ENCODE measurements at regions not wholly inside any gene's neighbourhood (a gene's known extent, or its start where the extent isn't known, plus 50 kb on each side); places are given as distances from the start of the nearest gene placed in this dataset.

DNA sequence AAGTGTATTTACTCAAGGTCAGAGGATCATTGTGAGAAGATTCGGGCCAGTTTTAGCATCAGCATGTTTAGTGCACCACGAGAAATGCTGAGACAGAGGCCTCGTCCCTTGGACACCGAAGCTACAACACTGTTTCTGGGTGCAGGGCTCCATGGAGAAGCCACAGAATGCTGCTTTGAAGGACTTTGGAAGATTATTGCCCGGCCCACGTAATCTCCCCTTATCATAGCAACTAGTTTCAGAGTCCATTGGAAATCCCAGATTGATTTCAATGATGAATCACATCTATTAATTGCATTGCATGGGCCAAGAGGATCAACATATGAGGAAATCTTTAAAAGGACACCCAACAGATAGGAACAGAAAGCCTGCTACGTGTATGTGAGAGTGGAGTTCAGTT, 156.0 kb downstream of the MAF start:
- ATAC-seq (no peak), DNase-seq (no peak)
- no peak overlapping the region for H3K4me3 Mint-ChIP-seq
- H3K27me3 Mint-ChIP-seq: peaks cover 10% of the 10 kb centered on the region
- H3K4me1 Mint-ChIP-seq: no peaks in the 10 kb centered on the region
- H3K27ac Mint-ChIP-seq: no peak overlapping the region
- H3K36me3 Mint-ChIP-seq (ENCODE audit: low read depth): no peaks in the 10 kb centered on the region
- no peaks in the 10 kb centered on the region for H3K9me3 Mint-ChIP-seq

DNA sequence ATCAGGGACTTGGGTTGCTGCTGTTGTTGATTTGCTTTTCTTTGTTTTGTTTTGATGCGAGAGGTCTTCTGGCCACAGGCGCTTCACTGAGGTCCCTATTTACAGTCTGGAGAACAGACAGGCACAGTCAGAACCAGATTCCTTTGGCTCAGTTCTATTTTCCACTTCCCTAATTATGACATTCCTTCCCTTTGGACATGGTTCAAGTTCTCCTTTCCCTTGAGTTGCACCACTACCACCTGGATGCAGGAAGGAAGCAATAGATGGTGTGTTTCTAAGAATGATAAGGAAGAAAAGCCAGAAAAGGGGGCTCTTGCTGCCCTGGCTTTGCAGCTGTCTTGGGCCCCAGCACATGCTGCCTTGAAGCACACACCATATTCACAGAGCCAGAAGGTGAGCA, 160.6 kb downstream of the MAF start:
- no peak for ATAC-seq
- peaks cover 9% of the 10 kb centered on the region for H3K27me3 Mint-ChIP-seq
- no peaks in the 10 kb centered on the region for H3K36me3 Mint-ChIP-seq (ENCODE audit: low read depth)
- no peak overlapping the region for H3K27ac Mint-ChIP-seq
- no peaks in the 10 kb centered on the region for H3K4me1 Mint-ChIP-seq
- no peak for DNase-seq
- H3K4me3 Mint-ChIP-seq: no peak overlapping the region
- no peaks in the 10 kb centered on the region for H3K9me3 Mint-ChIP-seq

DNA sequence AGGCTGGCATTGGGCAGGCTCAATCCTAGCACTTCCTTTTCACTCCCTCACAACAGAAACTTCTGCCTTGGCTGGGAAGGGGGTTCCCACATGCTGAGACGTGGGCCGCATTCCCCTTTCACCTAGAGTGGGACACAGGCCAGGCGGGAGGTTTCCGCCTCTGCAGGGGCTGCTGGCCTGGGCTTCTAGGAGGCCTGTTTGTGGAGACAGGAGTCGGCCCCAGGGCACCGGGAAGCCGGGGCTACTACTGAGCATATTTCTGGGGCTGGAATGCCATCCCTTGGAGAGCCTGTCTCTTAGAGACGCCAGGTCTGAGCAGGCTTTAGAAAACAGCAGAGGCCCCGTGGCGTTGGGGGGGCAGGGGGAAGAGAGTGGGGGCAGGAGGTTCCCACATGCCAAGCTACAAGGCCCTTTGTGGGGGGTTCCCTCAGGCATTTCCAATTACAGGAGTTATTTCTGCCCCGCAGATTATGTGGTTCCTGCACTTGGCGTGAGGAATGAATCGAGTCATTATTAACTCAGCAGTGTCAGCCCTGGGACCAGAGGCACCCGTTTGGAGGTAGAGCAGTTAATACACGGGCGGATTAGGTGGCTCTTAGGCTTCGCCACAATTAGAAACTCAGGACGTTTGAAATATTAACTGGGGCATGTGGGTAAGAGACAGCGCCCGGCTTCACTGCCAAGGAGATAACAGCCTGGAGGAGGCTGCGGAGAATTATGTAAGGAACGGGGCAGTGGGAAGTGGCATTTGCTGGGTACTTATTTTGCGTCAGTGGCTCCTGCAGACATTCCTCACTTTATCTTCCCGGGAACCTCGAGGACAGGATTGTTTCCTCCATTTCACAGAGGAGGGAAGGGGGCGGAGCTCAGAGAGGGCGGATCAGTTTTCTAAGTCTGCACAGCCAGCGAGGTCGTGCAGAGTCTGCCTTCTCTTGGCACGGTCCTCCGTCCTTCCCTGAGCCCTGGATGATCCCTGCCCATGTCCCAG, 162.5 kb downstream of the MAF start:
- no peak overlapping the region for H3K27ac Mint-ChIP-seq
- H3K27me3 Mint-ChIP-seq: peaks cover 5% of the 10 kb centered on the region
- no peaks in the 10 kb centered on the region for H3K4me1 Mint-ChIP-seq
- ATAC-seq: no peak
- H3K36me3 Mint-ChIP-seq (ENCODE audit: low read depth): no peaks in the 10 kb centered on the region
- H3K4me3 Mint-ChIP-seq: no peak overlapping the region
- no peak for DNase-seq
- no peaks in the 10 kb centered on the region for H3K9me3 Mint-ChIP-seq

DNA sequence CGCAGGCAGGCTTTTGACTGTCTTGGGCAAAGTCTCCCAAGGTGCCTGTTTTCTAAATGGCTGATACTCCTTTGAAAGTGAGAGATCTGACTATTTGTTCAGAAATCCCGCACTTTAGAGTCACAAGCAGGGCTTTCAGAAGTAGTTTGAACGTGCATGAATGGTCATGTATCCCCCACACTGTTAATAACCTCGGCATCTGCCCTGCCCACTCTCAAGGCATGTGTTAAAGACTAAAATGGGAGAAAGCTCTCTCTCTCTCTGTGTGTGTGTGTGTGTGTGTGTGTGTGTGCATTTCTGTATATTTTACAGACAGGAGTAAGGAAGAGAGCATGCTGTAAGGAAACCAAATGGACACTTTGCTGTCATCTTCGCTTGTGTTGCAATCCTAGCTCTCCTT, 163.7 kb downstream of the MAF start:
- ATAC-seq (no peak), DNase-seq (no peak)
- no peaks in the 10 kb centered on the region for H3K4me1 Mint-ChIP-seq
- no peak overlapping the region for H3K4me3 Mint-ChIP-seq
- no peak overlapping the region for H3K27ac Mint-ChIP-seq
- H3K27me3 Mint-ChIP-seq: peaks cover 3% of the 10 kb centered on the region
- H3K36me3 Mint-ChIP-seq (ENCODE audit: low read depth): no peaks in the 10 kb centered on the region
- H3K9me3 Mint-ChIP-seq: no peaks in the 10 kb centered on the region

DNA sequence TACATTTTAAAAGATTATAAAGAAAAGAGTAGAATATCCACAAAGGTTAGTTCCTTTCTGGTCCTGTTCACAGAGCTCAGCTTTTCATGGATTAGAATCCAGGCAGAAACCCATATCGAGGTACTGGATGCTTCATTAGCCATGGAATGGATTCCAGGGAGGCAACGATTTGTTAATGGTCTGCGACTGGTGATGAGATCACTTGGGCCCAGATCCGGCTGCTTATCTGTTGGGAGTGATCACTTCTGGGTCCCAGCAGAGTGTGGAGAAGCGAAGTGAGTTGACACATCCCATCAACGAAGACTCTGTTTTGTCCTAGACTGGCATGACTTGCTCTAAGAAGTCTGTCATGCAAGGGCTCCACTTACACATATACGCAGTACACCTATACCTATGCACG, 165.8 kb downstream of the MAF start:
- H3K4me1 Mint-ChIP-seq: no peaks in the 10 kb centered on the region
- peaks cover 5% of the 10 kb centered on the region for H3K27me3 Mint-ChIP-seq
- ATAC-seq: no peak
- DNase-seq: no peak
- H3K36me3 Mint-ChIP-seq (ENCODE audit: low read depth): no peaks in the 10 kb centered on the region
- H3K9me3 Mint-ChIP-seq: no peaks in the 10 kb centered on the region
- H3K27ac Mint-ChIP-seq: no peak overlapping the region
- H3K4me3 Mint-ChIP-seq: no peak overlapping the region

DNA sequence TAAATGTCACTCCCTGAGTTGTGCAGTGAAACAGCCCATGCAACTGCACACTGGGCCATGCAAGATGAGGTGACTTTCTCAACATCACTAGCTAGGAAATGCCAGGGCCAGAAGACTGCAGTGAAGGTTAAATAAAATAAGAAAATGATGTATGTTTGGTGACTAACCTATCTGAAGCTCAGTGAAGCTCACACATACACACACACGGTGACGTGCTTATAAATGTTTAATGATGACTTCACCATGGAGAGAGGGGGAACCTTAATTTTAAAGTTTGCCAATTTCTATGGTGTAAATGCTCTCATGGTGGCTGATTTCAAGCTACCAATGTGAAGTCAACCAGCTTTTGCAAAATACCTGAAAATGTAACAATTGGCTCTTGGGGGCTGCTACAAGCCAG, 166.4 kb downstream of the MAF start:
- Mint-ChIP-seq H3K36me3 (ENCODE audit: low read depth) (no peaks in the 10 kb centered on the region), H3K4me3 (no peak overlapping the region), H3K27ac (no peak overlapping the region), H3K27me3 (peaks cover 5% of the 10 kb centered on the region), H3K9me3 (no peaks in the 10 kb centered on the region), H3K4me1 (no peaks in the 10 kb centered on the region)
- DNase-seq: no peak
- no peak for ATAC-seq

DNA sequence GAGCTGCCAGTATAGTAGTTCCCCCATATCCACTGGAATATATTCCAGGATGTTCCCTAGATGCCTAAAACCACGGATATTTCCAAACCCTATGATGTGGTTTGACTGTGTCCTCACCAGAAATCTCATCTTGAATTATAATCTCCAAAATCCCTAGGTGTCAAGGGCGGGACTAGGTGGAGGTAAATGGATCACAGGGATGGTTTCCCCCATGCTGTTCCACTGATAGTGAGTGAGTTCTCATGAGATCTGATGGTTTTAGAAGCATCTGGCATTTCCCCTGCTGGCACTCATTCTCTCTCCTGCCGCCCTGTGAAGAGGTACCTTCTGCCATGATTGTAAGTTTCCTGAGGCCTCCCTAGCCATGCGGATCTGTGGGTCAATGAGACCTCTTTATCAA, 168.6 kb downstream of the MAF start:
- Mint-ChIP-seq H3K36me3 (ENCODE audit: low read depth) (no peaks in the 10 kb centered on the region), H3K4me1 (no peaks in the 10 kb centered on the region), H3K27me3 (peaks cover 2% of the 10 kb centered on the region), H3K4me3 (no peak overlapping the region), H3K27ac (no peak overlapping the region), H3K9me3 (no peaks in the 10 kb centered on the region)
- no peak for DNase-seq
- ATAC-seq: no peak

DNA sequence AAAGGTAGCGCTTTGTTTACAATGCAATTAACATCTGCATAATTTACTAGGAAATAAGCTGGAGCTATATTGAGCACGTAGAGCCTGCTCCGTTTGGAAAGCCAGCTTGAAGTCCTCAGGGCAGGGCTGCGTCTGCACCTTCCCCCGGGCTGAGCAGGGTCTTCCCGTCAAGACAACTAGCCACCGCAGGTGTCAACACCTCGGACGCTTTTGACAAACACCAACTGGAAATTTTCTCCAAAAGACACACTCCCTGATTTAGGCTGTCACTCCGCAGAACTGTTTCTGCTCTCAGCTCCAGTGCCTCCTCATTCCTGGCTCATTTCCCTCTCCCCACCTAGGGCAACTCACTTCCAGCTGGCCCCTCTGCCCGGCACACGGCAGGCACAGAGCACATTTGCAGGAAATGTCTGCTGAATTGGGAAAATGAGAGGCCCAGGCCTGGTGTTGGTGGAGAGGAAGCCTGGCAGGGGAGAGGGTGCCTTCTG, 170.3 kb downstream of the MAF start:
- Mint-ChIP-seq H3K4me3 (no peak overlapping the region), H3K27me3 (peaks cover 2% of the 10 kb centered on the region), H3K4me1 (no peaks in the 10 kb centered on the region), H3K9me3 (no peaks in the 10 kb centered on the region), H3K27ac (no peak overlapping the region), H3K36me3 (ENCODE audit: low read depth) (no peaks in the 10 kb centered on the region)
- no peak for DNase-seq
- ATAC-seq: no peak

DNA sequence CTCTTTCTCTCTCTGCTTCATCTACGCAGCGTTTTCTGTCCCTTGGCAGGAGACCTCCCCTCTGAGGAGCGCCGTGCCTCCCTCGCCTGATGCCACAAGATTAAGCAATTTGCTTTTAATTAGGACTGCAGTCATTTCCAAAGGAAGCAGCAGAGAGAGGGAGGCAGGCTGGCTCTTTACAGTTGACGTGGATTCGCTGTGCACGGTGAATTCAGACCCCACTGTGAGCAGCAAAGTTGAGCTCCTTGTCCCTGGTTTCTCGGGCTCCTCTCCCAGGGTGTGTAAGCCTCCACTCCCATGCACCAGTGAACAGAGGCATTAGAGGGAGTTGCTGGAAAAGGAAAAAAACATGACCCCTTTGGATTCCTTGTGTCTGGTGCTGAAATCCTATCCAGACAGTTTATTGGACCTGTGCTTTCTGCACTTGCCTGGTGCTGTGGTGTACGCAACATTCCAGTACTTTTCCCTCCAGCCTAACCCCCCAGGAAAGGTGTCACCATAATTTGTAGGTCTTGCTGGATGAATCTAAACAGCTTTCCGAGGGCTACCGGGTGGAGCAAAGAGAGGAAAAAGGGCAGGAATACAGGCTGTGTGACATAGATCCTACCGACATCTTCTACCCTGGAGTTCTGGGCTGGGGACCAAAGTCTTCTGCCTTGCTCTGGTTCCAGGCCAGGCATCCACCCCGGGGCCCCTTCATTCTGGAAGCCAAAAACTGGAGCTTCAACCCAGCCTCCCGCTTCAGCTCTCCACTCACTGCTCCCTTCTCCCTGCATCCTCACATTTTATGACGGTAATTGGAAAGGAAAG, 171.0 kb downstream of the MAF start:
- H3K36me3 Mint-ChIP-seq (ENCODE audit: low read depth): no peaks in the 10 kb centered on the region
- no peaks in the 10 kb centered on the region for H3K4me1 Mint-ChIP-seq
- H3K9me3 Mint-ChIP-seq: no peaks in the 10 kb centered on the region
- H3K27me3 Mint-ChIP-seq: peaks cover 2% of the 10 kb centered on the region
- H3K4me3 Mint-ChIP-seq: no peak overlapping the region
- ATAC-seq (no peak), DNase-seq (no peak)
- H3K27ac Mint-ChIP-seq: no peak overlapping the region

DNA sequence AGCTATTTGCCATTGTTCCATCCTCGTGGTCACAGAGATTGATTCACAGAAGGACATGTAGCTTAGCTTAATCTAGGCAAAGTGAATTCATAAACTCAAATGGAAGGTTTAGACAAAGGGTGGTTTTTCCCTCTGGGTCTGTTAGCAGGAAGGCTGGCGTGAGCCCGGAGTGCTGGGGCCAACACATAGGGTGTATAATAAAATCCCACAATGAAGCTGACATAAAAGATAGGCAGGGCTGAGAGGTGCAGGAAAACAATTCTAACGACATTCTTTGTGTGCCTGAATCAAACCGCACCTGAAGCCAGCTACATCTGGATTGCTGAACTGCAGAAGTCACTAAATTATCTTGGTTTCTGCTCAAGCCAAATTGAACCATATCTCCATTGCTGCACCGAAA, 173.9 kb downstream of the MAF start:
- Mint-ChIP-seq H3K27ac (no peak overlapping the region), H3K4me3 (no peak overlapping the region), H3K36me3 (ENCODE audit: low read depth) (no peaks in the 10 kb centered on the region), H3K27me3 (peaks cover 2% of the 10 kb centered on the region), H3K4me1 (no peaks in the 10 kb centered on the region), H3K9me3 (no peaks in the 10 kb centered on the region)
- no peak for DNase-seq
- ATAC-seq: no peak

DNA sequence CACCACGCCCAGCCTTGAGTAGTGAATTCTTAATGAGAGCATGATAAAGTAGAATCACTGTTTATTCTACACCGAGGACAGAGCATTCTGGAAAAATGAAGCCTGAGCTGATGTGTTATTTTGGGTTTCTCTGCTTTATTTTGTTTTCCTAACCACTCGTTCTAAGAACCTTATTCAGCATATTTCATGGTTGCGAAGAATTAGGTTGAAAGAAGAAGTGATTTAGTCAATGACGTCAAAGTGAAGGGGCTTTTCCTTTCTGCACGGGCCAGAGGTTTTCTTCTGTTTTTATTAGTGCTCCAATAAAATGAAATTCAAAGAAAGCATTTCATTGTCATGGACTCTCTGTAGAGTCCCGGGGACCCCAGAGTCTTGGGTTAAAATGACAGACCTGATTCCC, 178.5 kb downstream of the MAF start:
- no peaks in the 10 kb centered on the region for H3K36me3 Mint-ChIP-seq (ENCODE audit: low read depth)
- no peaks in the 10 kb centered on the region for H3K27me3 Mint-ChIP-seq
- peaks cover 3% of the 10 kb centered on the region for H3K4me1 Mint-ChIP-seq
- DNase-seq (no peak), ATAC-seq (no peak)
- no peaks in the 10 kb centered on the region for H3K9me3 Mint-ChIP-seq
- no peak overlapping the region for H3K4me3 Mint-ChIP-seq
- H3K27ac Mint-ChIP-seq: no peak overlapping the region

DNA sequence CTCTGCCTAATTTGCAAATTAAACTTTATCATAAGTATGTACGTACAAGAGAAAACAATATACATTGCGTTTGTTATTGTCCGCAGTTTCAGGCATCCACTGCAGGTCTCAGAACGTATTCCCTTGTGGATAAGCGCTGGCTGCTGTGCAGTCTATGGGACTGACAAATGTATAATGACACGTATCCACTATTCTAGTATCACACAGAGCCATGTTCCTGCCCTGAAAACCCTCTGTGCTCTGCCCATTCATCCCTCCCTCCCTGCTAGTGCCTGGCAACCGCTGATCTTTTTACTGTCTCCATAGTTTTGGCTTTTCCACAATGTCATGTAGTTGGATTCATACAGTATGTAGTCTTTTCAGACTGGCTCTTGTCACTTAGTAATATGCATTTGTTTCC, 179.4 kb downstream of the MAF start:
- no peak overlapping the region for H3K4me3 Mint-ChIP-seq
- no peak overlapping the region for H3K27ac Mint-ChIP-seq
- H3K27me3 Mint-ChIP-seq: no peaks in the 10 kb centered on the region
- ATAC-seq: no peak
- H3K36me3 Mint-ChIP-seq (ENCODE audit: low read depth): no peaks in the 10 kb centered on the region
- no peak for DNase-seq
- no peaks in the 10 kb centered on the region for H3K9me3 Mint-ChIP-seq
- H3K4me1 Mint-ChIP-seq: peaks cover 12% of the 10 kb centered on the region

DNA sequence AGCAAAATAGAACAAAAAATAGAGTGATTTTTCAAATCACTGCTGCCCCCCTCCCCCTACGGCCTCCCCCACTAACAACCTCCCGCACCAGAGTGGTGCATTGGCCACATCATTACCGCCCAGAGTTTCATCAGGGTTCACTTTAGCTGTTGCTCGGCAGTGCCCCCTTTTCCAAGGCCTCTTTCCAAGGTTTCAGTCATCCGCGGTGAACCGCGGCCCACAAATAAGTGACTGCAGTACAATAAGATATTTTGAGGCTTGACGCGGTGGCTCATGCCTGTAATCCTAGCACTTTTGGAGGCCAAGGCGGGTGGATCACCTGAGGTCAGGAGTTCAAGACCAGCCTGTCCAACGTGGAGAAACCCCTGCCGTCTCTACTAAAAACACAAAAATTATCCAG, 180.0 kb downstream of the MAF start:
- H3K27me3 Mint-ChIP-seq: no peaks in the 10 kb centered on the region
- H3K27ac Mint-ChIP-seq: no peak overlapping the region
- no peak for ATAC-seq

DNA sequence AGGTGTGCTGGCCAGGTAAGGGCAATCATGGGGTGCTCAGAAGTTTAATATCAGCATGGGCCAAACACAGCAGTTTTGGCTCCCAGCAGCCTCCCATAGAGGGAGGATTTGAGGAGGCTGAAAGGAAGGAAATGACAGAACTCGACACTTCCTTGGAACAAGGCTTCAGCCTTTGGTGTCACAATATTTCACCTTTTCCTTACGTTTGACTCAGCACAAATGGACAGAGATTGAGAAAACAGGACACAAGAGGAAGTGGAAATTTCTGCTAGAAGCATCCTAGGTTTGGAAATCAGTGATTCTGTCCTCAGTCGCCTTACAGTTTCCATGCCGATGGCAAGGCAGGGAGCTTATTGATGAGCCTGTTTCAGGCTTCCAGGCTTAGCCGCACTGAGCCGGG, 181.4 kb downstream of the MAF start:
- DNase-seq (no peak), ATAC-seq (no peak)
- Mint-ChIP-seq H3K27me3 (no peaks in the 10 kb centered on the region), H3K4me1 (peaks cover 16% of the 10 kb centered on the region), H3K36me3 (ENCODE audit: low read depth) (no peaks in the 10 kb centered on the region), H3K4me3 (no peak overlapping the region), H3K9me3 (no peaks in the 10 kb centered on the region), H3K27ac (no peak overlapping the region)

More for the DNA sequence above, 180.0 kb downstream of the MAF start:
- H3K4me1 Mint-ChIP-seq: peaks cover 16% of the 10 kb centered on the region
- DNase-seq: no peak
- H3K4me3 Mint-ChIP-seq: no peak overlapping the region
- no peaks in the 10 kb centered on the region for H3K9me3 Mint-ChIP-seq
- H3K36me3 Mint-ChIP-seq (ENCODE audit: low read depth): no peaks in the 10 kb centered on the region

DNA sequence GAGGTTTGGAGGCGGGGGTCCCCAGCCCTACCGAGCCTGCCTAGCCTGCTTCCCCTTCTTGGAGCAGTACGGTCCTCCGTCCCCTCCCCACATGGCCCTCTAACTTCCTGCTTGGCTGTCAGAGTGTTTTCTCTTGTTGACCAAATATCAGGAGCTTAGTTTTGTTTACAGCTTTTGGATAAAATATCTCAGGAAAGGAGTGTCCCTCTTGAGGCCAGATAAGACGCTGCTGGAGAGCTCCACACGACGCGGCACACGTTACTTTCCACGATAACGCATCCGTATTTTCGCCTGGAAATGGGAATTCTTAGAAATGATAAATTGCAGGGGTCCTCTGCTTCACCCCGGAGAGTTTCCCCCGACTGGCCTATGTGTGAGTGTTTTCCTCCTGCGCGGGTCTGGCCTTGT, 182.9 kb downstream of the MAF start:
- no peak for ATAC-seq
- Mint-ChIP-seq H3K4me3 (no peak overlapping the region), H3K27ac (no peak overlapping the region), H3K27me3 (no peaks in the 10 kb centered on the region), H3K36me3 (ENCODE audit: low read depth) (no peaks in the 10 kb centered on the region), H3K9me3 (no peaks in the 10 kb centered on the region), H3K4me1 (peaks cover 16% of the 10 kb centered on the region)
- DNase-seq: no peak
